GM12873 (cell line): ENCODE measurements at regions not wholly inside any gene's neighbourhood (a gene's known extent, or its start where the extent isn't known, plus 50 kb on each side); places are given as distances from the start of the nearest gene placed in this dataset.

Source experiments
- CTCF ChIP-seq: IDR thresholded peaks from 2 replicates; pipeline ENCODE4 v1.5.1; 2012; ENCODE audit warnings: low read depth, mild to moderate bottlenecking, moderate library complexity, low read length, control low read depth; ENCODE audit not compliant: insufficient read depth; ENCODE audit errors: missing control alignments

GRCh38 chr2:175580652-175581051 is 399.1 kb upstream of the ATP5MC3 start:
- TF ChIP-seq CTCF, result no peak

- TF ChIP-seq CTCF, result no peak
Observed at GRCh38 chr2:175579646-175580045, 398.1 kb upstream of the ATP5MC3 start.

GRCh38 chr2:175577368-175577970 is 396.0 kb upstream of the ATP5MC3 start:
- TF ChIP-seq CTCF, result no peak

GRCh38 chr2:175576875-175577274 is 395.4 kb upstream of the ATP5MC3 start:
- TF ChIP-seq CTCF, result no peak

- no peak for TF ChIP-seq CTCF
Observed at GRCh38 chr2:175576270-175576669, 394.8 kb upstream of the ATP5MC3 start.

GRCh38 chr2:175575346-175576258 is 394.1 kb upstream of the ATP5MC3 start:
- no peak for TF ChIP-seq CTCF

GRCh38 chr2:175574069-175574468 is 392.6 kb upstream of the ATP5MC3 start:
- no peak for TF ChIP-seq CTCF
